SK-N-SH (cell line): ENCODE measurements at regions not wholly inside any gene's neighbourhood (a gene's known extent, or its start where the extent isn't known, plus 50 kb on each side); places are given as distances from the start of the nearest gene placed in this dataset.

Experiments
- CTCF ChIA-PET: fragments of 300-600, 350-600 bp; formaldehyde crosslinking; extraction: SDS; loops from one replicate; lab custom pipeline; 2021; lab: Yijun Ruan, JAX
- POLR2A ChIA-PET: fragments of 350-600 bp; sonication (Branson Sonifier 250); formaldehyde crosslinking; extraction: SDS; loops from one replicate; lab custom pipeline; 2020; ENCODE audit warnings: antibody characterized with exemption, inconsistent platforms; lab: Yijun Ruan, JAX
- DNase-seq: peaks from one replicate; pipeline ENCODE4 v3.0.0; 2012
- H2AFZ ChIP-seq: fragments of 200-600 bp; sonication (generic); 2 replicates; pipeline ENCODE4 v1.8.1; 2016; ENCODE audit warnings: antibody characterized with exemption, mild to moderate bottlenecking, low read depth
- H3F3A ChIP-seq: fragments of 200-600 bp; sonication (generic); replicated peaks from 2 replicates; pipeline ENCODE3; 2016; ENCODE audit warnings: antibody characterized with exemption, mild to moderate bottlenecking; ENCODE audit not compliant: insufficient read depth
- H3K27ac ChIP-seq, 2 experiments: fragments of 200-500 bp in 1 of 2; fragments of 200-600 bp in 1 of 2; sonication (Bioruptor generic) in 1 of 2; sonication (generic), shearing (Covaris generic) in 1 of 2; 2 replicates each; pipeline versions ENCODE4 v1.5.1 to v1.6.1; 2014 to 2016; ENCODE audit warnings: low read depth in 2 of 2, inconsistent platforms in 1 of 2, low read length in 1 of 2, mild to moderate bottlenecking in 1 of 2, mixed read lengths in 1 of 2
- H3K27me3 ChIP-seq: fragments of 200-600 bp; sonication (generic), shearing (Covaris generic); 2 replicates; pipeline ENCODE4 v1.6.1; 2016; ENCODE audit warnings: mixed run types; ENCODE audit not compliant: insufficient read depth
- H3K36me3 ChIP-seq, 2 experiments: fragments of 200-500 bp in 1 of 2; fragments of 200-600 bp in 1 of 2; sonication (Bioruptor generic) in 1 of 2; sonication (generic) in 1 of 2; replicated peaks in 1 of 2; 2 replicates each; pipeline versions ENCODE3 to v1.5.1; 2014 to 2016; ENCODE audit warnings: low read length in 1 of 2, mild to moderate bottlenecking in 1 of 2; ENCODE audit not compliant: insufficient read depth in 2 of 2, control insufficient read depth in 1 of 2
- H3K4me1 ChIP-seq, 2 experiments: fragments of 200-500 bp in 1 of 2; fragments of 200-600 bp in 1 of 2; sonication (Bioruptor generic) in 1 of 2; sonication (generic), shearing (Covaris generic) in 1 of 2; 2 replicates each; pipeline versions ENCODE4 v1.5.1 to v1.6.1; 2014 to 2016; ENCODE audit warnings: low read depth in 1 of 2, low read length in 1 of 2, mixed run types in 1 of 2; ENCODE audit not compliant: insufficient read depth in 2 of 2, control insufficient read depth in 1 of 2
- H3K4me2 ChIP-seq: fragments of 200-600 bp; sonication (generic), shearing (Covaris generic); 2 replicates; pipeline ENCODE4 v1.6.1; 2017; ENCODE audit warnings: mixed run types
- H3K4me3 ChIP-seq, 2 experiments: fragments of 200-500 bp in 1 of 2; fragments of 200-600 bp in 1 of 2; sonication (Bioruptor generic) in 1 of 2; sonication (generic), shearing (Covaris generic) in 1 of 2; 2 replicates each; pipeline versions ENCODE4 v1.5.1 to v1.8.1; 2014 to 2016; ENCODE audit warnings: low read depth in 2 of 2, inconsistent platforms in 1 of 2, low read length in 1 of 2, mild to moderate bottlenecking in 1 of 2, mixed read lengths in 1 of 2, moderate library complexity in 1 of 2
- H3K79me2 ChIP-seq: fragments of 200-600 bp; sonication (generic); 2 replicates; pipeline ENCODE4 v1.8.1; 2017; ENCODE audit warnings: mild to moderate bottlenecking; ENCODE audit not compliant: insufficient read depth
- H3K9ac ChIP-seq: fragments of 200-600 bp; sonication (generic); 2 replicates; pipeline ENCODE4 v1.6.1; 2017; ENCODE audit warnings: mixed run types
- H3K9me2 ChIP-seq: fragments of 200-600 bp; sonication (generic); 2 replicates; pipeline ENCODE4 v1.6.1; 2017; ENCODE audit warnings: mixed run types
- H3K9me3 ChIP-seq: fragments of 200-600 bp; sonication (generic); 2 replicates; pipeline ENCODE4 v1.6.1; 2017; ENCODE audit warnings: mixed run types, mild to moderate bottlenecking, moderate library complexity
- H4K20me1 ChIP-seq: fragments of 200-600 bp; sonication (generic); 2 replicates; pipeline ENCODE4 v1.6.1; 2017; ENCODE audit warnings: mild to moderate bottlenecking, mixed run types; ENCODE audit not compliant: insufficient read depth
- CHD2 ChIP-seq: fragments of 150-350 bp; IDR thresholded peaks from 2 replicates; pipeline ENCODE4 v1.6.1; 2018; ENCODE audit warnings: low read length; ENCODE audit not compliant: partially characterized antibody
- ELF1 ChIP-seq: IDR thresholded peaks from 2 replicates; pipeline ENCODE4 v1.4.0; 2012
- EP300 ChIP-seq, 2 experiments: IDR thresholded peaks; 2 replicates each; pipeline versions ENCODE4 v1.4.0 to v1.6.1; 2012; ENCODE audit warnings: borderline replicate concordance in 1 of 2, low read depth in 1 of 2, low read length in 1 of 2
- EZH2phosphoT487 ChIP-seq: fragments of 200-600 bp; sonication (generic); IDR thresholded peaks from 2 replicates; pipeline ENCODE4 v1.6.1; 2017; ENCODE audit warnings: low read depth, mixed run types, mild to moderate bottlenecking, antibody characterized with exemption, moderate library complexity, borderline replicate concordance
- FOSL2 ChIP-seq: IDR thresholded peaks from 2 replicates; pipeline ENCODE4 v1.4.0; 2012; ENCODE audit warnings: low read depth, mild to moderate bottlenecking, moderate library complexity, borderline replicate concordance
- FOXM1 ChIP-seq: IDR thresholded peaks from 2 replicates; pipeline ENCODE4 v1.4.0; 2012; ENCODE audit warnings: low read depth, mild to moderate bottlenecking
- GABPA ChIP-seq: IDR thresholded peaks from 2 replicates; pipeline ENCODE4 v1.4.0; 2012; ENCODE audit warnings: low read depth, mild to moderate bottlenecking
- JUND ChIP-seq: IDR thresholded peaks from 2 replicates; pipeline ENCODE4 v1.4.0; 2012
- MEF2A ChIP-seq: IDR thresholded peaks from 2 replicates; pipeline ENCODE4 v1.4.0; 2012; ENCODE audit warnings: low read depth, borderline replicate concordance
- MXI1 ChIP-seq: IDR thresholded peaks from 2 replicates; pipeline ENCODE4 v1.6.1; 2012; ENCODE audit warnings: mild to moderate bottlenecking, low read depth, low read length, improper control_type of control experiment
- RCOR1 ChIP-seq: fragments of 150-350 bp; IDR thresholded peaks from 2 replicates; pipeline ENCODE4 v1.6.1; 2017; ENCODE audit warnings: antibody characterized with exemption, low read length
- RXRA ChIP-seq: IDR thresholded peaks from 2 replicates; pipeline ENCODE4 v1.4.0; 2012; ENCODE audit warnings: low read depth, mild to moderate bottlenecking, borderline replicate concordance
- TCF12 ChIP-seq: IDR thresholded peaks from 2 replicates; pipeline ENCODE4 v1.4.0; 2012
- ZBTB33 ChIP-seq: IDR thresholded peaks from 2 replicates; pipeline ENCODE4 v1.4.0; 2012; ENCODE audit warnings: low read depth, borderline replicate concordance
- WGBS: methylation state at CpG from one replicate; pipeline ENCODE4 v1.1.6; 2017; ENCODE audit warnings: low lambda C conversion rate; 5-methylcytosine and 5-hydroxymethylcytosine counted together
- TF ChIP-seq, protein P1 (sequence below): IDR thresholded peaks from 2 replicates; pipeline ENCODE4 v1.6.1; 2012; ENCODE audit warnings: mild to moderate bottlenecking, low read depth, low read length, moderate library complexity

- Histone ChIP-seq H3K9me3 (no peaks in the 10 kb centered on the region), H3K9me2 (no peaks in the 10 kb centered on the region), H3K9ac (no peak overlapping the region), H3K4me2 (no peak overlapping the region), H3K4me1 (peaks cover 0 to 4% of the 10 kb centered on the region in 2 experiments; a peak in 2 of 4 replicates), H3K27ac (no peak overlapping the region), H3K79me2 (no peaks in the 10 kb centered on the region), H4K20me1 (no peaks in the 10 kb centered on the region), H3K4me3 (no peak overlapping the region), H2AFZ (no peak overlapping the region), H3K27me3 (no peaks in the 10 kb centered on the region), H3F3A (no peaks in the 10 kb centered on the region), H3K36me3 (no peaks in the 10 kb centered on the region)
- TF ChIP-seq MEF2A: no peak
- TF ChIP-seq JUND: no peak
- no peak for TF ChIP-seq EZH2phosphoT487
- TF ChIP-seq ELF1: no peak
- ChIA-PET POLR2A (no interaction called here), CTCF (no interaction called here)
- DNase-seq: no peak
- 30% methylated on average over 2 of the region's 2 CpGs for WGBS
Observed at GRCh38 chr6:96276305-96276704, 245.3 kb upstream of the UFL1 start.

DNA sequence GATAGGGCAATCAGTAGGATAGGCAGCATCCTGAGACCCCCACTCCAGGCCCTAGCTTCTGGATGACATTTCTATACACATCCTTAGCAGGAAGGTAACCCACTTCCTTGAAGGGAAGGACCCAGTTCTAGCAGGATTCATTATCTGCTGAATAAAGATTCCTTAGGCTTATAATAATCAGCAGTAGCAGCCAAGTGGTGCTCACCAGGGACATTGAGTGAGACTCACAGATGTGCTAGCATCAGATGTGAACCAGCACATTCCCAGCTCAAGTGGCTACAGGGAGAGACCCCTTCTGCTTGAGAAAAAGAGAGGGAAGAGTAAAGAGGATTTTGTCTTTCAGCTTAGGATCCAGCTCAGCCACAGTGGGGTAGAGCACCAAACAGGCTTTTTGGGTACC is 244.8 kb upstream of the UFL1 start:
- CTCF ChIA-PET: no interaction called here
- H3K4me2 ChIP-seq: no peak overlapping the region
- no peaks in the 10 kb centered on the region for H3K27me3 ChIP-seq
- no peaks in the 10 kb centered on the region for H3K36me3 ChIP-seq
- H3K9me2 ChIP-seq: no peaks in the 10 kb centered on the region
- H3K4me1 ChIP-seq: peaks cover 0 to 4% of the 10 kb centered on the region in 2 experiments; a peak in 2 of 4 replicates
- no peak overlapping the region for H3K9ac ChIP-seq
- H2AFZ ChIP-seq: no peak overlapping the region
- H4K20me1 ChIP-seq: no peaks in the 10 kb centered on the region
- no peak overlapping the region for H3K4me3 ChIP-seq
- TF ChIP-seq GABPA: no peak
- TF ChIP-seq, protein P1, sequence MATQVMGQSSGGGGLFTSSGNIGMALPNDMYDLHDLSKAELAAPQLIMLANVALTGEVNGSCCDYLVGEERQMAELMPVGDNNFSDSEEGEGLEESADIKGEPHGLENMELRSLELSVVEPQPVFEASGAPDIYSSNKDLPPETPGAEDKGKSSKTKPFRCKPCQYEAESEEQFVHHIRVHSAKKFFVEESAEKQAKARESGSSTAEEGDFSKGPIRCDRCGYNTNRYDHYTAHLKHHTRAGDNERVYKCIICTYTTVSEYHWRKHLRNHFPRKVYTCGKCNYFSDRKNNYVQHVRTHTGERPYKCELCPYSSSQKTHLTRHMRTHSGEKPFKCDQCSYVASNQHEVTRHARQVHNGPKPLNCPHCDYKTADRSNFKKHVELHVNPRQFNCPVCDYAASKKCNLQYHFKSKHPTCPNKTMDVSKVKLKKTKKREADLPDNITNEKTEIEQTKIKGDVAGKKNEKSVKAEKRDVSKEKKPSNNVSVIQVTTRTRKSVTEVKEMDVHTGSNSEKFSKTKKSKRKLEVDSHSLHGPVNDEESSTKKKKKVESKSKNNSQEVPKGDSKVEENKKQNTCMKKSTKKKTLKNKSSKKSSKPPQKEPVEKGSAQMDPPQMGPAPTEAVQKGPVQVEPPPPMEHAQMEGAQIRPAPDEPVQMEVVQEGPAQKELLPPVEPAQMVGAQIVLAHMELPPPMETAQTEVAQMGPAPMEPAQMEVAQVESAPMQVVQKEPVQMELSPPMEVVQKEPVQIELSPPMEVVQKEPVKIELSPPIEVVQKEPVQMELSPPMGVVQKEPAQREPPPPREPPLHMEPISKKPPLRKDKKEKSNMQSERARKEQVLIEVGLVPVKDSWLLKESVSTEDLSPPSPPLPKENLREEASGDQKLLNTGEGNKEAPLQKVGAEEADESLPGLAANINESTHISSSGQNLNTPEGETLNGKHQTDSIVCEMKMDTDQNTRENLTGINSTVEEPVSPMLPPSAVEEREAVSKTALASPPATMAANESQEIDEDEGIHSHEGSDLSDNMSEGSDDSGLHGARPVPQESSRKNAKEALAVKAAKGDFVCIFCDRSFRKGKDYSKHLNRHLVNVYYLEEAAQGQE: no peak
- no peak for TF ChIP-seq RXRA
- TF ChIP-seq FOXM1: no peak
- TF ChIP-seq RCOR1: no peak
- no peak for TF ChIP-seq CHD2
- TF ChIP-seq EP300 (IDR thresholded peaks at IDR 0.05; ENCODE audit: borderline replicate concordance in 1 of 2, low read depth in 1 of 2, low read length in 1 of 2): no peak
- no peak for TF ChIP-seq MXI1
- TF ChIP-seq ZBTB33: no peak
- no peak for TF ChIP-seq MEF2A
- no peak for TF ChIP-seq TCF12
- no peak for TF ChIP-seq FOSL2
- no peaks in the 10 kb centered on the region for H3F3A ChIP-seq
- POLR2A ChIA-PET: no interaction called here
- DNase-seq: no peak
- no peak overlapping the region for H3K27ac ChIP-seq
- no peaks in the 10 kb centered on the region for H3K9me3 ChIP-seq
- no peaks in the 10 kb centered on the region for H3K79me2 ChIP-seq
